B cell (primary cell): ENCODE measurements at regions not wholly inside any gene's neighbourhood (a gene's known extent, or its start where the extent isn't known, plus 50 kb on each side); places are given as distances from the start of the nearest gene placed in this dataset.

Experiments
- ATAC-seq: fragments of 200-7000 bp; cut with Tn5 transposase; one replicate; pipeline ENCODE4 v1.10.0; 2021; ENCODE audit warnings: low read depth, mild to moderate bottlenecking, moderate number of reproducible peaks, moderate library complexity
- CTCF ChIA-PET: fragments of 350-600 bp; sonication (Branson Sonifier 250); formaldehyde crosslinking; loops from one replicate; lab custom pipeline; 2021; ENCODE audit warnings: antibody characterized with exemption, inconsistent platforms; lab: Charles Lee
- POLR2A ChIA-PET: fragments of 350-600 bp; sonication (Branson Sonifier 250); formaldehyde crosslinking; loops from one replicate; lab custom pipeline; 2021; ENCODE audit warnings: antibody characterized with exemption; lab: Charles Lee
- DNase-seq: peaks from one replicate; pipeline ENCODE4 v3.0.0; 2013
- H2AFZ ChIP-seq: 2 replicates; pipeline ENCODE4 v1.6.1; 2012; ENCODE audit warnings: mild to moderate bottlenecking, low read depth, low read length; ENCODE audit not compliant: insufficient read depth, poor library complexity, severe bottlenecking
- H3K27ac ChIP-seq, 2 donors: 1 replicate in 1 of 2; 2 replicates in 1 of 2; pipeline ENCODE4 v1.5.1; 2012 to 2013; ENCODE audit warnings: low read length in 2 of 2, mild to moderate bottlenecking in 2 of 2, moderate library complexity in 1 of 2
- H3K27me3 ChIP-seq, 4 experiments: fragments of 200-600 bp in 1 of 4; sonication (generic) in 1 of 4; replicated peaks in 1 of 4; 1 replicate in 2 of 4; 2 replicates in 2 of 4; pipeline versions ENCODE4 v1.6.1 to v1.7.0; 2013 to 2016; ENCODE audit warnings: low read length in 3 of 4, mild to moderate bottlenecking in 2 of 4, mixed read lengths in 1 of 4, moderate library complexity in 1 of 4; ENCODE audit not compliant: insufficient read depth in 4 of 4, control insufficient read depth in 3 of 4; ENCODE audit errors: control extremely low read depth in 1 of 4
- H3K36me3 ChIP-seq, 2 experiments: replicated peaks in 1 of 2; 1 replicate in 1 of 2; 2 replicates in 1 of 2; pipeline versions ENCODE4 v1.6.1 to v1.7.1; 2013; ENCODE audit warnings: low read length in 1 of 2; ENCODE audit not compliant: insufficient read depth in 2 of 2, control insufficient read depth in 1 of 2; ENCODE audit errors: control extremely low read depth in 1 of 2, extremely low read depth in 1 of 2
- H3K4me1 ChIP-seq, 2 donors: fragments of 200-600 bp in 1 of 2; sonication (generic) in 1 of 2; 1 replicate in 1 of 2; 2 replicates in 1 of 2; pipeline versions ENCODE4 v1.5.1 to v1.6.1; 2013 to 2017; ENCODE audit warnings: low read length in 2 of 2; ENCODE audit not compliant: control insufficient read depth in 2 of 2, insufficient read depth in 2 of 2
- H3K4me2 ChIP-seq: replicated peaks from 2 replicates; pipeline ENCODE3; 2012; ENCODE audit warnings: mild to moderate bottlenecking, low read depth, low read length; ENCODE audit not compliant: poor library complexity, severe bottlenecking
- H3K4me3 ChIP-seq, 5 experiments: fragments of 200-600 bp in 1 of 5; sonication (generic) in 1 of 5; 1 replicate in 3 of 5; 2 replicates in 2 of 5; pipeline versions ENCODE4 v1.5.1 to v1.7.0; 2011 to 2016; ENCODE audit warnings: low read length in 4 of 5, mild to moderate bottlenecking in 4 of 5, low read depth in 2 of 5, control low read depth in 1 of 5, moderate library complexity in 1 of 5; ENCODE audit not compliant: insufficient read depth in 1 of 5; ENCODE audit errors: control extremely low read depth in 1 of 5, extremely low read depth in 1 of 5
- H3K79me2 ChIP-seq: fragments of 200-600 bp; sonication (generic); one replicate; pipeline ENCODE4 v1.6.0; 2016; ENCODE audit warnings: low read length; ENCODE audit not compliant: control insufficient read depth, insufficient read depth
- H3K9ac ChIP-seq: fragments of 200-600 bp; sonication (generic); 2 replicates; pipeline ENCODE4 v1.6.1; 2017; ENCODE audit warnings: mild to moderate bottlenecking, low read length, moderate library complexity
- H3K9me3 ChIP-seq, 3 donors: one replicate each; pipeline versions ENCODE4 v1.6.1 to v1.7.1; 2013; ENCODE audit warnings: low read length in 2 of 3; ENCODE audit not compliant: control insufficient read depth in 2 of 3, insufficient read depth in 1 of 3; ENCODE audit errors: control extremely low read depth in 1 of 3
- H4K20me1 ChIP-seq: 2 replicates; pipeline ENCODE4 v1.6.0; 2012; ENCODE audit warnings: mild to moderate bottlenecking, low read length; ENCODE audit not compliant: insufficient read depth, control insufficient read depth, poor library complexity, severe bottlenecking
- H3K27ac Mint-ChIP-seq: one replicate; pipeline ENCODE4 v1.8.0; 2021; ENCODE audit warnings: mixed read lengths
- H3K27me3 Mint-ChIP-seq: one replicate; pipeline ENCODE4 v1.8.0; 2021; ENCODE audit warnings: mixed read lengths
- H3K4me1 Mint-ChIP-seq: one replicate; pipeline ENCODE4 v1.8.0; 2021; ENCODE audit warnings: mixed read lengths
- H3K4me3 Mint-ChIP-seq: one replicate; pipeline ENCODE4 v1.8.0; 2021; ENCODE audit warnings: mixed read lengths
- H3K9me3 Mint-ChIP-seq: one replicate; pipeline ENCODE4 v1.8.0; 2022; ENCODE audit warnings: mixed read lengths; ENCODE audit not compliant: insufficient read depth
- CTCF ChIP-seq: fragments of 200-600 bp; IDR thresholded peaks from one replicate; pipeline ENCODE4 v1.8.0; 2022; ENCODE audit warnings: antibody characterized with exemption, mild to moderate bottlenecking
- EZH2 ChIP-seq: IDR thresholded peaks from 2 replicates; pipeline ENCODE4 v1.6.1; 2012; ENCODE audit warnings: borderline replicate concordance, low read depth, mild to moderate bottlenecking, moderate library complexity, low read length; ENCODE audit not compliant: insufficient read depth, poor library complexity, severe bottlenecking
- WGBS: methylation state at CpG from one replicate; pipeline ENCODE4 v1.1.5; 2013; ENCODE audit warnings: missing lambda C conversion rate; ENCODE audit not compliant: insufficient coverage; 5-methylcytosine and 5-hydroxymethylcytosine counted together
- intact Hi-C: fragments of 100-400 bp; cut with micrococcal nuclease; formaldehyde crosslinking; loops from one replicate; pipeline ENCODE4 v1.10.0; 2022

- DNase-seq (no peak), ATAC-seq (no peak)
- Mint-ChIP-seq H3K27ac (no peak overlapping the region), H3K27me3 (no peaks in the 10 kb centered on the region), H3K4me1 (no peaks in the 10 kb centered on the region), H3K4me3 (no peak overlapping the region), H3K9me3 (peaks cover 3% of the 10 kb centered on the region)
- no CpG with 5 or more reads among the region's 1 CpG for WGBS
- no peak for TF ChIP-seq CTCF
- TF ChIP-seq EZH2: no peak
- Histone ChIP-seq H3K4me2 (no peak overlapping the region), H3K27ac (no peak overlapping the region), H3K79me2 (no peaks in the 10 kb centered on the region), H3K36me3 (no peaks in the 10 kb centered on the region), H3K9ac (no peak overlapping the region), H3K4me1 (no peaks in the 10 kb centered on the region), H3K9me3 (no peaks in the 10 kb centered on the region), H4K20me1 (no peaks in the 10 kb centered on the region), H3K4me3 (no peak overlapping the region), H3K27me3 (no peaks in the 10 kb centered on the region), H2AFZ (no peak overlapping the region)
- ChIA-PET POLR2A (no interaction called here), CTCF (no interaction called here)
- intact Hi-C loops: no loop called here
Observed at GRCh38 chr18:39346916-39347315, 1781.3 kb upstream of the CELF4 start.

GRCh38 chr18:39345321-39345720, 1779.7 kb upstream of the CELF4 start:
- Histone ChIP-seq H3K9ac (no peak overlapping the region), H2AFZ (no peak overlapping the region), H3K9me3 (no peaks in the 10 kb centered on the region), H3K27me3 (no peaks in the 10 kb centered on the region), H3K79me2 (no peaks in the 10 kb centered on the region), H4K20me1 (no peaks in the 10 kb centered on the region), H3K36me3 (no peaks in the 10 kb centered on the region), H3K4me1 (no peaks in the 10 kb centered on the region), H3K4me3 (no peak overlapping the region), H3K27ac (no peak overlapping the region), H3K4me2 (no peak overlapping the region)
- Mint-ChIP-seq H3K27me3 (no peaks in the 10 kb centered on the region), H3K4me3 (no peak overlapping the region), H3K27ac (no peak overlapping the region), H3K4me1 (no peaks in the 10 kb centered on the region), H3K9me3 (peaks cover 5% of the 10 kb centered on the region)
- ChIA-PET CTCF (no interaction called here), POLR2A (no interaction called here)
- TF ChIP-seq CTCF (no peak), EZH2 (no peak)
- no CpG with 5 or more reads among the region's 2 CpGs for WGBS
- intact Hi-C loops: no loop called here
- no peak for DNase-seq
- ATAC-seq: no peak
